GM21423 (cell line): ENCODE measurements at regions not wholly inside any gene's neighbourhood (a gene's known extent, or its start where the extent isn't known, plus 50 kb on each side); places are given as distances from the start of the nearest gene placed in this dataset.
"Not testable (repeated sequence)": the region's sequence is repeated elsewhere in the genome, so short reads cannot be mapped to it uniquely, and the experiment has no call there.

Experiments used
- ATAC-seq: cut with Tn5 transposase; IDR thresholded peaks from one replicate; pipeline ENCODE4 v1.9.1; 2021; ENCODE audit warnings: mild to moderate bottlenecking, moderate library complexity; ENCODE audit not compliant: unreplicated experiment

GRCh38 chr5:105207066-105207465, 1644.5 kb upstream of the NUDT12 start:
- ATAC-seq, result no peak

GRCh38 chr5:105197531-105197930, 1634.9 kb upstream of the NUDT12 start:
- ATAC-seq, result no peak

GRCh38 chr5:105195765-105196164, 1633.2 kb upstream of the NUDT12 start:
- no peak for ATAC-seq

GRCh38 chr5:105172918-105173317, 1610.3 kb upstream of the NUDT12 start:
- ATAC-seq, result no peak

- ATAC-seq, result no peak
Observed at GRCh38 chr5:105168806-105169205, 1606.2 kb upstream of the NUDT12 start.

GRCh38 chr5:105167092-105167491, 1604.5 kb upstream of the NUDT12 start:
- ATAC-seq, result no peak

- ATAC-seq, result no peak
Observed at GRCh38 chr5:105163547-105163946, 1601.0 kb upstream of the NUDT12 start.

GRCh38 chr5:105162557-105162956, 1600.0 kb upstream of the NUDT12 start:
- ATAC-seq, result not testable (repeated sequence)

GRCh38 chr5:105158526-105158925, 1595.9 kb upstream of the NUDT12 start:
- no peak for ATAC-seq

- ATAC-seq, result no peak
Observed at GRCh38 chr5:105150323-105150722, 1587.7 kb upstream of the NUDT12 start.

GRCh38 chr5:105146867-105147266, 1584.3 kb upstream of the NUDT12 start:
- ATAC-seq, result no peak

GRCh38 chr5:105145152-105145551, 1582.6 kb upstream of the NUDT12 start:
- no peak for ATAC-seq

- no peak for ATAC-seq
Observed at GRCh38 chr5:105134328-105134727, 1571.7 kb upstream of the NUDT12 start.

GRCh38 chr5:105133087-105133486, 1570.5 kb upstream of the NUDT12 start:
- ATAC-seq, result no peak

GRCh38 chr5:105132581-105132980, 1570.0 kb upstream of the NUDT12 start:
- no peak for ATAC-seq

- ATAC-seq, result no peak
Observed at GRCh38 chr5:105131045-105131444, 1568.5 kb upstream of the NUDT12 start.

GRCh38 chr5:105101577-105101976, 1539.0 kb upstream of the NUDT12 start:
- no peak for ATAC-seq

- ATAC-seq, result no peak
Observed at GRCh38 chr5:105088961-105089360, 1526.4 kb upstream of the NUDT12 start.

GRCh38 chr5:105088102-105088501, 1525.5 kb upstream of the NUDT12 start:
- ATAC-seq, result no peak

- ATAC-seq, result no peak
Observed at GRCh38 chr5:105057893-105058292, 1495.3 kb upstream of the NUDT12 start.

GRCh38 chr5:105057001-105057436, 1494.4 kb upstream of the NUDT12 start:
- ATAC-seq, result no peak

- ATAC-seq, result no peak
Observed at GRCh38 chr5:105054406-105054805, 1491.8 kb upstream of the NUDT12 start.

- ATAC-seq, result no peak
Observed at GRCh38 chr5:105042623-105043022, 1480.0 kb upstream of the NUDT12 start.

GRCh38 chr5:105036814-105037213, 1474.2 kb upstream of the NUDT12 start:
- ATAC-seq, result not testable (repeated sequence)
